ENCODE measurements at regions not wholly inside any gene's neighbourhood (a gene's known extent, or its start where the extent isn't known, plus 50 kb on each side); places are given as distances from the start of the nearest gene placed in this dataset.

DNA sequence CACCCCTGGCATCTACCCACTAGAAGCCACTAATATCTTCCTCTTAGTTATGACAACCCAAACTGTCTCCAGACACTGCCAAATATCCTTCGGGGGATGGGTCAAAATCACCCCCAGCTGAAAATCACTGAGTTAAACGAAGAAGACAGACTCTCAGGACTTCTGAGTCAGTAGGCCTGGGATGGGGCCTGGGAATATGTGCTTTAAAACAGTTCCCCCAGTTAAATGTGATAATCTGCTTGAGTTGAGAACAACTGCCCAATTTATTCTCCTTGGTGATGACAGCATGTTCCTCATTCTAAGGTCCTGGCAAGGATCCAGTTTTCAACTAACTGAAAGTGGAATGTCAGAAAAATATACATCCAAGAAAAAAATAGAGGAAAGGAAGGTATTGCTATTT is 52.4 kb downstream of the CBLL2 start:
- DNase-seq, result no peak

GRCh38 chrX:22329783-22330182 is 57.1 kb downstream of the CBLL2 start:
- no peak for DNase-seq

DNA sequence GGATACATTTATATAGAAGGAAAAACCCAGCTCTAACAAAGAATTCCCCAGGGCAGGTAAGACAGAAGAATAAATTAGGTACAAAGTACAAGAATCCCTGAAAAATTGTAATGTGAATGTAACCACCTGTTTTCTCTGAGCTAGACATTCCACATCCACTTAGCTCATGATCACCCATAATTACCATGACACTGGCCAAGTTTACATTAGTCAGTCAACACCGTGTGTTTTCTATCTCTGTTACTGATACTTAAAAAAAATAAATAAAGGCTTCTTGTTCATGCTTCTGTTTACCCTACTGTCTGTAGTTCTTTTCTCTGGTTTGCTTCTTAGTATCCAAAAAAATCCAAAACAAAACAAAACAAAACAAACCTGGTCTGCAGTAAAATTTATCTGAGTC is 66.0 kb downstream of the CBLL2 start:
- DNase-seq, result no peak

DNA sequence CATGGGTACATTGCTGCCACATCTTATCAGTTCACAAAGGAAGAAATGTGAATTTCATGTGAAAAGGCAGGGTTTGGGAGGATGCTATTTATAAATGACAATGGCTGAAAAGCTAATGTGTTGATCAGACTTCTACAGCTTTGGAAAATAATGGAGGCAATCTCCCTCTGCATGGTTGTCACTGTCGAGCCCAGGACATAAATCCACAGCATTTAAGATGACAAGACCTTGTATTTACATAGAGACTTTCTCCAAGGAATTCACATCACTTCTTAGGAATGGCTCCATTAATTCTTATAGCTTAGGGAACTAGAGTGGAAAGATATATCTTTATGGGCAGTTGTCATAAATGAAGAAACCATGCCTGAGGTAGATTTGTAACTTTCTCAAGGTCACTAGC is 66.7 kb downstream of the CBLL2 start:
- DNase-seq, result no peak

DNA sequence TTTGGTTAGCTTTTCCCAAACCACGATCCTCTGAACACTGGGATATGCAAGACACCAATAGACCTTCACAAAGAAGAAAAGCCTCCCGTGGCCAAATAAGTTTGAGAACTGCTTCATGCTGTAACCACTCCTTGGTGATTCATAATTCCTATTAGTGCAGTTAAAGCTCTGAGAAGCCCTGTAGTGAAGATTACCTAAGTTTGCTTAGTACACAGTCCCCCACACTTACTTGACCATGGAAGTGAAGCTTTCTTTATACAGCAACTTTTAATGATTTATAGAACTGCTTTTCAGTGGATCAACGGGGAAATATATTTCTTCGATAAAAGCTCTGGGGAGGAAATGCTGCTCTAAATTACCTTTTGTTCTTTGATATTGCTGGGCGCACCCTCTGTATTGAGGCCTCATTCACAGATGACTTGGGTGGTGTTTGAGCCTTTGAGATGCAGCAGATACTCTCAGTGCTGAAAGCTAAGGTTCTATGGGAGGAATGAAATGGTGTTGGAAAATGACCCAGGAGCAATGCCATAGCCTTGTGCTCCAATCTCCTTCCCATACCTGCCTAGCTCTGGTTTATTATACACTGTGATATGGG is 67.4 kb downstream of the CBLL2 start:
- DNase-seq, result no peak

DNA sequence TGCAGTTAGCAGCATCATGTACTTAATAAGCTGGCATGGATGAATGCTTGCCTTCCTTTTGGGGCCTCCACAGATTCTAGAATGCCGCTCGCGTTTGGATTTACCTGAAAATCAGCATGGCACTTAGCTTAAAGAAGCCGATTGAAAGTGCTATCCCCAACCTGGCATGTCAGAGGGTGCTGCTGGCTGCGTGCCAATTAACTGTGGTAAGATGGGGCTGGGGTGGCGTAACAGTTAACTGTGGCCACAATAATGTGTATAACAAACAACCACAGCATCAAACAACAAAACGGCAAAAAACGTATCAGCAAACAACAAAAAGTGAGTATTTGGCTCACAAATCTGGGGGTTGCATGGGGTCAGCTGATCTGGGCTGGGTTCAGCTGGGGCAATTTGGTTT is 70.5 kb downstream of the CBLL2 start:
- DNase-seq, result no peak

DNA sequence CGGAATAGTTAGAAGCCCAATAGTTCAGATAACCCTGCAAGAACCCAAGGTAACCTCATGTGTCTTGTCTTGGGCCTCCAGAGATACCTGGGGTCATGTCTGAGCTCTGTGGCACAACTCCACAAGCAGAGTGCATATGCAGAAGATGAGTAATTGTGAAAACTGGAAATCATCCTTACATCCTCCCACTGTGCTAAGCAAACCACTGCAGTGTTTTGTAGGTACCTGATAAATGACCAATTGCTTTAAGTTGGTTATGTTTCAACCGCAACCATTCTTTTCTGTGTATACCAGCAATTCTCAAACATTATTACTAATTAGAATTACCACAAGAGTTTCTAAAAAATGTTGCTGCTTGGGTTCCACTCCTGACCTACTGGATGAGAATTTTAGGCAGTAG is 73.2 kb downstream of the CBLL2 start:
- DNase-seq, result no peak

- DNase-seq, result no peak
These were observed 74.8 kb downstream of the CBLL2 start for GRCh38 chrX:22347491-22347890.

DNA sequence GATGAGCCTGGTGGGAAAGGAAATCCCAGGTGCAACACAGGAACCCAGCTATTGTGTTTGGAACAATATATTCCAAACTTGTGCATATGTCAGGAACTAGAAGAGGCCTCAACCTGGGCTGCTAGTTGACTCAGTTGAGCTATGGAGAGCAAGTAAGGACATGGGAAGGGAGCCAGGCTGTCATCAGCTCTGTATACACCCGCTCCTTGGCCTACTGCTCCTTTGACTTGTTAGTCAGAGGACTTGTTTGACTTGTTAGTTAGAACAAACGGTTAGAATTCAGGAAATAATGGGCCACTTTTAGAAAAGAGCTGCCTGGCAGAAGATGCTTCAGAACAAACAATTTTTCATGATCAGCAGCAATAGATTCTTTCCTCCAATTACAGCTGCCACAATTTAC is 76.4 kb downstream of the CBLL2 start:
- no peak for DNase-seq

DNA sequence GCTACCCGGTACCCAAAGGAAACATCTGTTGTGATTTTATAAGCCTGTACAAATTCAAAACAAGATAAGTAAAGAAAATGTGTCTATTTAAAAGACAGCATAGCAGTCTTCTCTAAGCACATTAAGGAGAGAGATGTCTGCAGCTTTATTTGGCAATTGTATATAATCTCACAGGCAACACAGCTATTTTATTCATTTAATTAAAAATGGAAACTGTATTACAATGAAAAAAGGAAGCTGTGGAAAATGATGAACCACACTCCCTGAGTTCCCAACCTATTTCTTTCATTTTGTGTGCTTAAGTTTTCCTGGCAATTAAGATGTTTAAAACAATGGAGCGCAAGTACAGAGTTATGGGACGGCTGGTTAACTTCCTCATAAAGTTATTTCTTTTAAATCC is 78.4 kb downstream of the CBLL2 start:
- DNase-seq, result no peak

DNA sequence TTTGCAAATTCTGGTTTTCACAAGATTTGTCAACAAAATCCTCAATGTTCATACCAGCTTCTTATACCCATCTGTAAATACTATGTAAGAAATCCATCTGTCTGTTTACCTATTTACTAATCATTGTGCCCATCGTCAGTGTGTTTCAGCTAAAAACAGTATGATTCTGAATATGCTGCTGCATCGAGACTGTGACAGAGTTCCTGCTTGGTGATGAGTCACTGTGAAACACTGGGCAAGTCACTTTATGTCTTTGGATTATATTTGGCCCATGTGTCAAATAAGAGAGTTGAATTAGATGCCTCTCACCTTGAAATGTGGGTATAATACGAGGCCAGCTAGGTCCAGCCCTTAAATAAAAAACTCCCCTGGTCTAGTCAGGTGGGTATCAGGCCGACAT is 79.3 kb downstream of the CBLL2 start:
- no peak for DNase-seq

- no peak for DNase-seq
These were observed 84.9 kb downstream of the CBLL2 start for GRCh38 chrX:22357621-22358020.

GRCh38 chrX:22360129-22360528 is 87.4 kb downstream of the CBLL2 start:
- no peak for DNase-seq

GRCh38 chrX:22365460-22365859 is 92.7 kb downstream of the CBLL2 start:
- DNase-seq, result no peak

DNA sequence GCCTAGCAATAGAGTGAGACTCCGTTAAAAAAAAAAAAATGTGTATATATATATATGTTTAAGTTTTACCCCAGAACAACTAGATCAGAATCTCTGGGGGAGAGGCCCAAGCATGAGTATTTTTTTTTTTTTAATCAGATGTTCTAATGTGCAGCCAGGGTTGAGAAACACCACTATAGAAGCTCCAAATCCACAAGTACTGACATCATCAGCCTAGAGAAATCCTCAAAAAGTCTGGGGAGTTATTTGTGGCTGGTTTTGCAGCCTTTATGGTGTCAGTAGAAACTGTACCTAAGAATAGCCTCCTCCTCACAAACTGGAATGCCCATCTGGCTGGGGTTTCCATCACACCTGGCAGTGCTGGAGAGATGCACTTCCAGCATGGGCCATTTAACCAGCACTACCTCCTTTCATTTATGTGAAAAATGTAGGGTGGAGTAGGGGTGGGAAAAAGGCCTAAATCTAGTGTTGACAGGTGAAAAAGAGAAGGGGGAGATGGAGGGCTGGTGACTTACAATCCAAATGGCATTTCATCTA is 93.5 kb downstream of the CBLL2 start:
- no peak for DNase-seq

DNA sequence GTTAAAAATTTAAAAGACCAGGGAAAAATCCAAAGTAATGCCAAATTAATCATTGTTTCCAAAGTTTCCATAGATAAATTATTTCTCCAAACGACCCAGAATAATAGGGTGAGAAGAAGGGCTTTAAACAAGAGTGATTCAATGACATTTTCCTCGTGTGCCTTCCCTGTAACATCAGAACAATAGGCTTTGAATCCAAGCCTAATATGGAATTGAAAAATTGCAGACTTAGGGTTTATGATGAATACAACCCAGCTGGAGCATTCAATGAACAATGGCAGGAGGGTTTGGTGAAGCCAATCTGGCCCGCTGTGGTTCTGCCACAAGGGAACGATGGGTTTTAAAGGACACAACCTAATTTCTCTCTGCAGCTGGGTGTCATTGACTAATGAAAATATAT is 94.2 kb downstream of the CBLL2 start:
- no peak for DNase-seq

DNA sequence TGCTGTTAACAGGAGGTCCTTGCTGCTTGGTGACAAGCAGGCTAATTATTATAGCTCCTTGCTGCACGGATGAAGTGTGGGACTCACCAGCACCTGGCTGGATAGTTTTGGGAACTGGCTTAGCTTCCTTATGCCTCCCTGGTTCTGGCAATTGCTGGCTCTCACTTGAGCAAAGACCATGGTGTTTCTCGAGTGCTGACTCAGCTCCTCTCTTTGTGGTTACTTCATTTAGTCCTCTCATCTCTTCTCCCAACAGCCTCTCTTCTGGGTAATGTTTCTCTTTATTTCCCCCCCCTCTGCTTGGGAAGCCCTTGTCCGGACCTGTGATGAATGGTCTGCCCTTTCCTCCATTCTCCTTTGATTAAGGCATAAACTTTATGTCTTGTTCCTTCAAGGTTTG is 100.4 kb downstream of the CBLL2 start:
- DNase-seq, result no peak

- DNase-seq, result no peak
These were observed 101.1 kb downstream of the CBLL2 start for GRCh38 chrX:22373766-22374165.

DNA sequence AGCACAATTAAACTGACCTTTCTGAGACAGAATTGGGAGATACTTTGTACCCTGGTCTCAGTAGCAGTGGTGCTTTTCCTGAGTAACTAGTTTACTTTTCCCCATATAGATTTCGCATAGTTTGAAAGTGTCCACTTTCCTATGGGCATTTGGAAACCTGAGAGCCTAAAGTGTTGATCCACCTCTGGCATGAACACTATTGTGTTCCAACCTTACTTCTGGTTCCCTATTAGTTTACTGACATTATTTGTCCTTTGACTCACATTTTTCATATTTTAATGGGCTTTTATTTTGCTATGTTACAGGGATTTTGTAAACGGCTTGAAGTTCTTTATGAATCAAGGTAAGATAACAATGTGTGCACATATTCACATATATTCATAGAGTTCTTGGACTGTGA is 103.7 kb downstream of the CBLL2 start:
- no peak for DNase-seq

DNA sequence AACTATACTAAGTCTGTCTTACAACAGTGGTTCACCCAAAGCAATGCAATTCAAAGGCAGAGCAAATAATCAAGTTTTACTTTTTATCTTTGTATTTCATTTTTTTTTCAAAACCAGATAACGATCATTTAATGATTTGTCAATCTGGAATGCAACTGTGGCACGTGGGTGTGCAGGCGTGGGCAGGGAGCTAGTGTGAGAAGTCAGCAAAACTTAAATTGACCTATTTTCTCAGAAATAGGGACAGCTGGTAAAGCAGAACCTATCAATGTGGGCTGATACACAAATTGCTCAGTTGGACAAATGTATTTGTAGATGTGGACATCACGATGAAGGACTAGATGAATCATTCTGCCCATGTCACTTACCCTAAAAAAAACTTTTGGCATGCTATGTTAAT is 105.6 kb downstream of the CBLL2 start:
- no peak for DNase-seq

DNA sequence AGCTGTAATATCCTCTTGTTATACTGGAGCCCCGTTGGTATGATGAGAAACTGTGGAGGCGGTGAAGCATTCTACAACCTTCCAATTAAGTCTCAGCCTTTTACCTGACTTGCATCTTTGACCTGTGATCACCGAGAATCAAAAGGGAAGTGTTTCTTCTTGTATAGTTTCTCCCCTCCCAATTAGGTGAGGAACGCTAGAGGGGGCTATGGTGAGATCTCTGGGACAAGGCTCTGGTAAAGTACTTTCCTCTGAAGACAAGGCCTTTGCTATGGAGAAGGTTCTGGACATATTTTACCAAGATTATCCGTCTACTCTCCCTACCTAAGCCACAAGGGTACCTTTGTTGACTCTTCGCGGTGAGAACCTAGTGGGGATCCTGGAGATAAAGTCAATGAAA is 111.3 kb downstream of the CBLL2 start:
- no peak for DNase-seq

DNA sequence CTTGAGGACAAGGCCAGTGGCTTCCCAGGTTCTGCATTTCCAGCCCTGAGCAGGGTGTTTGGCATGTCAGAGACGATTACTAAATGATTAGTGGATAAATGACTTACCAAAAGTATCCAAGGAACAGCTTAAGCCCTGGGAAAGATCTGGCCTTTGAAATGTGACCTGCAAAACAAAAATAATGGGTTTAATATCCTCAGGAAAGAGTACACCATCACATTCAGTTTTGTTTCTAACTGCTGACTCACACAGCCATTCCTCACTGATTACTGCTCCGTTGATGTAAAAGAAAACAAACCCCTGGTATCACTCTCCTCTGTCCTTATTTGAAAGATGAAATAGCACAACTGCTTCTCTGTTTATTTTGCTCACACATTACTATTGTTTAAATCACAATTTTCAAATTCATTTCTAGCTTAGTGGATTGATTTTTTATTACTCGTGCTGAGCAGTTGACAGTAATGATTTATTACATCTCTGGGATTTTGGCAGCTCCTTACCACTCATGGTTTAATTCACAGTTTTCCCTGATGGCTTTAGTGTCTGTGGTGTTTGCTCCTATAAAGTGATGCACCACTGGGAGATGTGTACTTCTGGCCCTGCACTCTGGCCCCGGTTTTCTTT is 117.0 kb downstream of the CBLL2 start:
- no peak for DNase-seq

DNA sequence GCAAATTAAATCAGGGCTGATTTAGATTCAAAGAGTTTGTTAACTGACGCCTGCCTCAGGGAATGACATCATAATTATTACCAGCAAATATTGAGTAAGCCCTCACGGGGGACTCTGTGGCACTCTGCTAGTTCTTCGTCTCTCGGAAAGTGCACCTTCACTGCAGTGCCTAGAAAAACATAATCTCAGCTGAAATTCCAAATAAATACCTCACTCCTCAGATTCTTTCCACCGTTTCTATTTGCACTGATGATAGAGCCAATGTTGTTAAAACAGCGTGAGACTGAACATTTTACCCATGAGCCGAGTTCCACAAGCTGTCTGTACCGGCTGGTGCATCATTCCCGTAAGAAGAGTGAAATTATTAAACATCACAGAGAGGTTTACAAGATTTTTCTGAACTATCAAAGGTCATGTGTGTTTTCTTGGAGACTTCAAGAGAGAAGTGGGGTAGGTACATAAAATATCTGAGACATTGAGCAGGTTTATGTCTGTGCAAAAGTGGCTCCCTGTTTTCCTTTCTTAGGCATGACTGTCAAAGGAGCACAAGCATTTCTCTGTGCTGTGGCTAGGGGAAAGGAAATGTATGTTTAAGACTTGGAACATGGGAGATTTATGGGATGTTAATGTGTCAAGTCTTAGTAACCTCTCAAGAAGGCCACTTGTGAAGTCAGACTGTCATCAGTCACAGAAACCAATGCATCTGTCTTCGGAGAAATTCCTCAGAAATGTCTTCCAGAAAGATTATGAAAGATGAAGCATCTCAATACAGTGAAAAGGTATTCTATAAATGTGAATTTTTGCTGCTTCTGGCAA is 119.6 kb downstream of the CBLL2 start:
- no peak for DNase-seq

DNA sequence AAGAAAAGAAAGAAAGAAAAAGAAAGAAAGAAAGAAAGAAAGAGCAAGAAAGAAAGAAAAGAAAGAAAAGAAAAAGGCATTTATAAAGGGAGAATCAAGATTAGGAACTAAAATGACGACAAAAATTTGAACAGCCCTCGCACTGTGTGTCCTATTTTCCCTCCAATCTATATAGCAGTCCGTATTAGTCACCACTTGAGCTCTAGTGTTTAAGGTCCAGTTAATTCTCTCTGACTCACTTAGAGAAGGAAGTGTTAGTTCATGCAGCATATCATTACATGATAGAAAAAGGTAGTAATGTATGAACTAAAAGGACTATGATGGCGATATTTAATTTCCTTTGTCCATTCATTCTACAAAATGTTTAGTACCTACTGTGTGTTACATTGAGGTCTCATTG is 122.7 kb downstream of the CBLL2 start:
- DNase-seq, result no peak

All from T-helper 2 cell (primary cell).